B cell (primary cell): ENCODE measurements at regions not wholly inside any gene's neighbourhood (a gene's known extent, or its start where the extent isn't known, plus 50 kb on each side); places are given as distances from the start of the nearest gene placed in this dataset.

ENCODE experiments used
- EZH2 ChIP-seq: IDR thresholded peaks from 2 replicates; pipeline ENCODE4 v1.6.1; 2012; ENCODE audit warnings: borderline replicate concordance, low read depth, mild to moderate bottlenecking, moderate library complexity, low read length; ENCODE audit not compliant: insufficient read depth, poor library complexity, severe bottlenecking
- TF ChIP-seq, protein P1 (sequence below): fragments of 200-600 bp; IDR thresholded peaks from one replicate; pipeline ENCODE4 v1.8.0; 2022; ENCODE audit warnings: antibody characterized with exemption, mild to moderate bottlenecking

DNA sequence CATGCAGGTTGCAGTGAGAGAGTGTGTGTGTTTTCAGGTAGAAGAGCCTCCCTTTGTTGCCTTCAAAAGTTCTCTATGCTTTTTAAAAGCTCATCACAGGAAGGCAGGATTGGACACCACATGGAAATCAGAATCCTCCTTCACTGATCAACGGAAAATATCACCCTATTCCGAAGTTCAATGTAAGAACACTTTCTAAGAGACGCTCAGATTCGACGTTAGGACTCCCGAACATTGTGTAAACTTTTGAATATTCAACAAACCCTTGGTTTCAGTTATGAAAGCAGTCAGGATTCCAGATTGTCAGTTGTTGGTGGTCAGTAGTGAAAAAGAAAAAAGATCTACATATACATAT is 561.4 kb upstream of the ID2 start:
- TF ChIP-seq, protein P1, sequence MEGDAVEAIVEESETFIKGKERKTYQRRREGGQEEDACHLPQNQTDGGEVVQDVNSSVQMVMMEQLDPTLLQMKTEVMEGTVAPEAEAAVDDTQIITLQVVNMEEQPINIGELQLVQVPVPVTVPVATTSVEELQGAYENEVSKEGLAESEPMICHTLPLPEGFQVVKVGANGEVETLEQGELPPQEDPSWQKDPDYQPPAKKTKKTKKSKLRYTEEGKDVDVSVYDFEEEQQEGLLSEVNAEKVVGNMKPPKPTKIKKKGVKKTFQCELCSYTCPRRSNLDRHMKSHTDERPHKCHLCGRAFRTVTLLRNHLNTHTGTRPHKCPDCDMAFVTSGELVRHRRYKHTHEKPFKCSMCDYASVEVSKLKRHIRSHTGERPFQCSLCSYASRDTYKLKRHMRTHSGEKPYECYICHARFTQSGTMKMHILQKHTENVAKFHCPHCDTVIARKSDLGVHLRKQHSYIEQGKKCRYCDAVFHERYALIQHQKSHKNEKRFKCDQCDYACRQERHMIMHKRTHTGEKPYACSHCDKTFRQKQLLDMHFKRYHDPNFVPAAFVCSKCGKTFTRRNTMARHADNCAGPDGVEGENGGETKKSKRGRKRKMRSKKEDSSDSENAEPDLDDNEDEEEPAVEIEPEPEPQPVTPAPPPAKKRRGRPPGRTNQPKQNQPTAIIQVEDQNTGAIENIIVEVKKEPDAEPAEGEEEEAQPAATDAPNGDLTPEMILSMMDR = no peak
- no peak for TF ChIP-seq EZH2
